HG02943 (cell line): ENCODE measurements at regions not wholly inside any gene's neighbourhood (a gene's known extent, or its start where the extent isn't known, plus 50 kb on each side); places are given as distances from the start of the nearest gene placed in this dataset.

ENCODE experiments used
- ATAC-seq: cut with Tn5 transposase; IDR thresholded peaks from one replicate; pipeline ENCODE4 v1.9.1; 2021; ENCODE audit warnings: mild to moderate bottlenecking, low read depth, moderate library complexity; ENCODE audit not compliant: unreplicated experiment

DNA sequence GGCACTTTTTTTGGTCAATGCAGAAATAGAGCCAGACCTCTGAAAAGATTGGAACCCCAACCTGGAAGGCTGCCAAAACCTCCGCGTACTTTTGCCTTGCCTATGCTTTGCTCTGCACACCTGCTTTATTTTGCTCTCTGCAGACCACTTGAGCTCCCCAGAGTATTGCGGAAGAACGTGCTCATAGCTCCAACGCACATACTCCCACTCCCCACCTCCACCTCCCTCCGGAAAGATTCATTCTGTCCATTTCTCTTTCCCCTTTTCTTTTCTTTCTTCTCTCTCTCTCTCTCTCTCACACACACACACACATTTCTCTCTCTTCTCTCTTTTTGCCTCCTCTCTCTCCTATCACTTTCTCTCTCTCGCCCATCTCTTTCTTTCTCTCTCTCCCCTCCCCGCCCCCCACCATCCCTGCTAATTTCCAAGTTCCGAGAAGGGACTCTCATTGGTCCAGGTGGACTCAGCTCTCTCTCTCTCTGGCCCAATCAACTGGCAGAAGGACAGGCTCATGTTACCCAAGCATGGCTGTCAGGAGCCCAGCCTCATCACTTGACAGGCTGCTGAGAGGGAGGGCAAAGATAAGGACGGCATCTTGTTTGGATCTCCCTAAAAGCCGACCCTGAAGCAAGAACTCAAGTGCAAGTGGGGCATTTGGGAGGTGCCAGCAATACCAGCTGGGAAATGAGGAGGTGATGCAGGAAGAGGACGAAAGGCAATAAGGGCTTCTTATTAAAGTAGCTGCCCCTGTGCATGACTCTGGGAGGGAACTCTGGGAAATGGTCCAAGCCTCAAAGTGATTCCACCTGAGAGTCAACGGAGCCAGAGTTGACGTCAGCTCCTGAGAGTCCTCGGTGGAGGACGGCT lies 246.1 kb downstream of the LY86 start:
- no peak for ATAC-seq

DNA sequence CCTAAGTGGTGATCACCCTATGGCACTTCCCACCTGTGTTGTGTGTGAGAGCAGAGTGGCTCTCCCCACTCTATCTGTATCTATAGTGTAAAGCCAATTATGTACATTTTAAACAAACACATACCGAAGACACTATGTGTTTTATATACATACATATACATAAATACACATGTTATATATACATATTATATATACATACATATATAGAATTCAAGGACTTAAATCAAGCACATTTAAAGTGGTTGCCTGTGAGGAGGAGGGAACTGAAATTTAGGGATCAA lies 246.6 kb downstream of the LY86 start:
- no peak for ATAC-seq

DNA sequence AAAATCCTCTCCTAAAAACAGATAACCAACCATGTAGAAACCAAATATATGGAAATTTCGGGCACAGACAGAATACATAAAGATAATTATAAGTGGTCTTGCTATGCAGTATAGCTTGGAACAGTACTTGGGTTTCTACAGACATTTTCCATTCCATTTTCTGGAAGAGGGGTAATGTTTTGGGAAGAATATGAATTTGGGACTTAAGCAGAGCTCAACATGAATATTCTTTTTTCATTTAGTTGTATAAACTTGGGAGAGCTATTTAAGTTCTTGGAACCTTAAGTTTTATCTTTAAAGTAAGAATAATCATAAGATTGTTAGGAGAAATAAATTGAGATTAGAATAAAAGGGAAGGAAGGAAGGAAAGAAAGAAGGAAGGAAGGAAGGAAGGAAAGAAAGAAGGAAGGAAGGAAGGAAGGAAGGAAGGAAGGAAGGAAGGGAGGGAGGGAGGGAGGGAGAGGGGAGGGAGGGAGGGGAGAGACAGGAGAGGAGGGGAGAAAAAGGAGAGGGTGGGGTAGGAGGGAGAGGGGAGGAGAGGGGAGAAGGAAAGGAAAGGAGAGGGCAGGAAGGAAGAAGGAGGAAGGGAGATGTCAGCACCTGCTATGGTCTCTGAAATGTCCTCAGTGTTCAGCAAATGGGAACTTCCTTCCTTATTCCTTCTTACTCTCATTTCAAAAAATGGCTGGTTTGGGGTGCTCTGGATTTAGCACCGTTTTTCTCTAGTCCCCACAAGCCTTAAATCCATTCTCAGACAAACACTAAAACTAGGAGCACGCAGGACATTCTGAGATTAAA lies 248.3 kb downstream of the LY86 start:
- no peak for ATAC-seq

DNA sequence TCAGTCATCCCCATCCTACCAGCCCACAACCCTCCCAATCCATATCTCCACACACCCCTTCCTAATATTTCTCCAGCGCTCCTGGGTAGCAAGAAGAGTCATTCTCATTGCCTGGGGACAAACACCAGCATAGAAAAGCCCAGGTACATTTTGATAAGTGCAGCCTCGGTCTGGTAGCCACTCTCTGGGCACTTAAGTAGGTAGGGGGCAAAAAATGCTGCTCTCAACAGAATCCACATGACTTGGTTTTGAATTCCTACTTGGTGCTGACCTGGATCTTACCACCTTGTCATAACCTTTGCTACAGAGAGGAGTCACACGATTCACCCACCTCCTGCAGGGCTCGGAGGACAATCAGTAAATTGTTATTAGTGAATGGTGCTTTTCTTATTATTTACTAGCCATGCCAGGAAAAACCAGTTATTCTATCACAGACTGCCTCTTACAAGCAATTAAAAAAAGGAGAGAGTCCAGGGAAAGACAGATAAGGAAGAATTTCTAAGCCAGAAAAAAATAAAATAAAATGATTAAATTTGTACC lies 249.1 kb downstream of the LY86 start:
- ATAC-seq, result no peak

DNA sequence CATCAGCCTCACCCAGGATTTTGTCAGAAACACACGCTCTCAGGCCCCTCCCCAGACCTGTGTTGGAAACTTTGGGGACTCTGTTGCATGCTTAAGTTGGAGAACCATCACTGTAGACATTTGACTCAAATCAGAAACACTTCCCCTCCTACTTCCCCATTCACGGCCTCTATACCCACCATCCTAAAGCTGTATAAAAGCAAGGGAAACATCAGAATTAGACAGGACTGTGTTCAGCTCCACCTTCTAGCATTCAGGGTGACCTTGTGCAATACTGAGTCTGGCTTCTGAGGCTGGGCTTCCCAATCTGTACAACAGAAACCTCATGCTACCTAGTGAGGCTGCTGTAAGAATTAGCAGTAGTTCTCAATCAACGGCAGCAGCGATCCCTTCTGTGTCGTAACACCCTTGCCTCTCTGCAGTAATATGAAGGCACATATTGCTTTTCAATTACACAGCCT lies 252.3 kb downstream of the LY86 start:
- ATAC-seq, result no peak

DNA sequence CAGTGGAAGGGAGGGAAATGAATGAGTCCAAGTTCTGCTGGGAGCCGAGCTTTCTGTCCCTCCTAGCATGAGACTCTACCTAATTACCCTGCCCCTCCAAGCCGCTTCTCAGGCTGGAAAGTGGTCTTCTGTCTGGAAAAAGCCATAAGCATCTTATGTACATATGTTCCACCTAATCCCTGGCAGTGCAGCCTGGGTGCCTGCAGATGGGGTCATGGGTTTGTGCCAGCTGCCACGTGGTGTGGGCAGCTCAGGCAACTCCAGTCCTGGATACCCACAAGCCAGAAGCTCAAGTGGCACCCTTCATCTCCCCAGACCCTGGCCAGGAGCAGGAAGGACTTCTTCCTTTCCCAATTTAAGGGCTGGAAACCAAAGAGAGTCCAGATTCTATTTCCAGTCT lies 253.1 kb downstream of the LY86 start:
- ATAC-seq, result no peak

DNA sequence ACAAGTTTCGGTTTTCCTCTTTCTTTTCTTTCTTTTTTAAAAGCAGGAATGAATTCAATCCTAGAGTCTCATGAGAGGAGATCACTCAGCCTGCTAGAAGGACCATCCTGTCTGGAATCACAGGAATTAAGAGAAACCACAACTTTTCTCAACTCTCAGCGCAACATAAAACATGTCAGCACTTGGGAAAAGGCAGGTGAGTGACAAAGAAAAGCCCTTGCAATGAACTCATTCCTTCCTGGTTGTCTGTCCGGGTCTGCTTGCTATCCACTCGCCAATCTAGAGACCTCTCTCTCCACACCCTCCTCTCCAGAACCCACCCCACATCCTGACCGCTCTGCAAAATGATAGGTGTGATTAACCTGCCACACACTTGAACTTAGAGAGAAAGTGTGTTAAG lies 253.8 kb downstream of the LY86 start:
- no peak for ATAC-seq

DNA sequence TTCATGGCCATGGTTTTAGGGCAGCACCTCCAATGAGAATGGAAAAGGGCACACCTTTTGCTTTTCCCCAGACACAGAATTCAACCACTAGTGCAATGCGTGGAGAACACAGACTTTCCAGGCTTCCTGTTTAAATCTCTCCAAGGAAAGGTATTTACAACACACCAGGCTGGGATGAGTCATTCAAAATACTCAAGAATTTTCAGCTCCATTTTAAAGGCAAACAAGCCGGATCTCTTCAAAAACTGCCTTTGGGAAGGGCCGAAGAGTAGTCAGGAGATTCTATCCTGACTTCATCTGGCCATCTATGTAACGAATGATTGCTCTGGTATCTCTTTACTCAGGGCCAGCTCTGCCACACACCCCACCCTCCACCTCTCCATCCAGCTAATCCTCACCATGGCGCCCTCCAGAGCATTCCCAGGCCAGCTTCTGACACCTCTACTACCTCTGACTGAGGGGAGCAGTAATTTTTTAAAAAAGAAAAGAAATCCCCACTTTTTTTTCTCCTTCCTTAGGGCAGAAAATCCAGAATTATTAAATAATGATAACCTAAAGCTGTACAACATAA lies 254.6 kb downstream of the LY86 start:
- ATAC-seq, result no peak

DNA sequence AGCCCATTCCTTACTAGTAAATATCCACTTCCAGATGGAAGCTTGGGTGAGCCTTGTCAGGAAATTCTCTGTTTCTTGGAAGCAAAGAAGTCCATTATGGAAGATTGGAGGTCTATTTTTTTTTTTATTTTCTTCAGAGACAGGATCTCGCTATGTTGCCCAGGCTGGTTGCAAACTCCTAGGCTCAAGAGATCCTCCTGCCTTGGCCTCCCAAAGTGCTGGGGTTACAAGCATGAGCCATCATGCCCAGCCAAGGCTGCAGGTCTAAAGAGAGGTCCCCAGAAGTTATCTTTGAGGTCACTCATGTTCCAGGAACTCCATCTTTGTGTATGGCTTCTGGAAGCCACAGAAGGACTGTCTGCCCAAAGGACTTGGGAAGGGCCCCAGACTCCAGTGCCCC lies 255.3 kb downstream of the LY86 start:
- no peak for ATAC-seq

DNA sequence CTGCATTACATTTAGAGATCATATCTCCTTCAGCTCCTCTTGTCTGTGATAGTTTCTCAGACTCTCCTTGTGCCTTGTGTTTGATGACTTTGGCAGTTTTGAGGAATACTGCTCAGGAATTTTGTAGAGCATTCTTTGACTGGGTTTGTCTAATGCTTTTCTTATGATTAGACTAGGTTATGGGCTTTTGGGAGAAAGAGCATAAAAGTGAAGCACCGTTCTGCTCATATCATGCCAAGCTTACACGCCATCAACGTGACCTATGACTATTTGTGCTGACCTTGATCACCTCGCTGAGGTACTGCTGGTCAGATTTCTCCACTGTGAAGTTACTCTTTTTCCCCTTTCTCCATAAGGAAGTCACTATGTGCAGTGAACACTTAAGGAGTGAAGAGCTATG lies 256.0 kb downstream of the LY86 start:
- no peak for ATAC-seq

DNA sequence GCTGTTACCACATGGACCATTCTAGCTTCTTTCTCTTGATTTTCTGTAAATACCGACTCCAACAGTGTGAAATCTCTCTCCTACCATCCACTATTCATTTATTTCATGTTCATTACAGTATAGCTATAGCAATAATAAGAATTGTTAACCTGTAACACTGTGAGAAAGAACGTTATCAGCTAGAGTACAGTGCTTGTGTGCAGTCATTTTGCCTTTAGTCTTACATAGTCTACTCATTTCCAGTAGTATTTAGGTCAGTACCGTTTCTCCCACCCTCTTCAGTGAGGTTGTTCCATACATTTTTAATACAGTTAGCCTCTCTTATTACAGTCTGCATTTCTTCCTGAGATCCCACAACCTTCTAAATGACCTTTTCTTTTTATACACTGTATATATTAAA lies 257.1 kb downstream of the LY86 start:
- no peak for ATAC-seq

DNA sequence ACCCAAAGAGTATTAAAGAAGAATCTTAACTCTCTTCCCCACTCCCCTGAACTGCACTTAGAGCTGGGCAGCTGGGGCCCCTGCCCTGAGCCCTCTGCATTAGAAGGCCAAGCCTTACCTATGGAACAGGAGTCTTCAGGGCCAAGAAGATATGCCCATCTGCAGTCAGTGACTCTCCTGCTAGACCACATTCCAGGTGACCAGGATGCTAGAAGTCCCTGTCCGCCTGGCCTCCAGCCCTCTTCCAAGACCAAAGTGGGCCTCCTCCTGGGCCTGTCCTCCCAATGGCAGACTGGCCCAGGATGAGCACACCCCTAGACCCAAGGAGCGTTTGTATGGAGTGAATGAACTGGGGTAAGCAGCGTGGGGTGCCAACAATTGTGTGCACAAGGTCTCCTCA lies 259.1 kb downstream of the LY86 start:
- no peak for ATAC-seq

DNA sequence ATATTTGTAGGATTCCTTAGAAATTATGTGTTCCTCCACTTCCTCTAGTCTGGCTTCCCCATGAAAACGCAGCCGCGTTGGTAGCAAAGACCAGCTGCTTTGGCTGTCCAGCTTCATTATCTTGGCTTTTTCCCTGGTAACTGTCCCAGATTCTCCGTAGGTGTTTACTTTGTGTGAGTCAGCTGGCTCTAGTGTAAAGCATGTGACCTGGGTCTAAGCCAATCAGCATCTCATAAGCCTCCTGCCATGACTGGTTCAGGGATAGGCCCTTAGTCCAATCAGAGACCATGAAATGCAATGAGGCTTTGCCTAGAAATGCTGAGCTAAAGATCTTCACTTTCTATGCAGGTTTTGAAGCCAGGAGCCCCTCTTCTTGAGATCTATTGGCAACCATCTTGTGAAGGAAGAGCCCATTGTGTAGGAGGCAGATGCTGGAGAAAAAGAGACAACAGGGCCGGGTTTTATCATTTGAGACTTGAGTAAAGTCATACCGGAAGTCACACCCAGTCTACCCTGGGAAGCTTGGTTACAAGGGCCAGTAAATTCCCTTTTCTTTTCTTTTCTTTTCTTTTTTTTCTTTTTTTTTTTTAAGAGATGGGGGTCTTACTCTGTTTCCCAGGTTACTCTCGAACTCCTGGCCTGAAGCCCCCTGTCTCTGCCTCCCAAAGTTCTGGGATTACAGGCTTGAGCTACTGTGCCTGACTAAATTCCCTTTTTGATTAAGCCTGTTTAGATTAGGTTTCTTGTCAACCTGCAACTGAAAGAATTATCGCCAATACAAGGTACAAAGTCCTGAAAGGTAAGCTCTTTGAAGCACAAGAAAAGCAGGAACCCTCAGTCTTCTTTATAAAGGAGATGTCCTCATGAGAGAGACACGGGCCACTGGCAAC lies 256.5 kb upstream of the RREB1 start:
- ATAC-seq, result no peak

DNA sequence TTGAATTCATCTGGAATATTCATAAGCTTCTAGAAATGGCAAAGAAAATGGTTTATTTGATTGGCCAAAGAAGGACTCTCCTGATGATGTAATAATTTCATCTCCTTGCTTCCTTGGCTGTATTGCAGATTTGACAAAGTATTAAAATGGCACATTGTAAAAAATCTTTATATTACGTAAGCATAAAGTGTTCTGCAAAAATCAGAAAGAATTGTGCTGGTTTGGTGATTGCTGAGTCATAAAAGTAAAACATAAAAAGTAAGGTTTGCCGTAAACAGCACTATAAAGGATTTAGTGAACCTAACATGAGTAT lies 255.9 kb upstream of the RREB1 start:
- no peak for ATAC-seq

DNA sequence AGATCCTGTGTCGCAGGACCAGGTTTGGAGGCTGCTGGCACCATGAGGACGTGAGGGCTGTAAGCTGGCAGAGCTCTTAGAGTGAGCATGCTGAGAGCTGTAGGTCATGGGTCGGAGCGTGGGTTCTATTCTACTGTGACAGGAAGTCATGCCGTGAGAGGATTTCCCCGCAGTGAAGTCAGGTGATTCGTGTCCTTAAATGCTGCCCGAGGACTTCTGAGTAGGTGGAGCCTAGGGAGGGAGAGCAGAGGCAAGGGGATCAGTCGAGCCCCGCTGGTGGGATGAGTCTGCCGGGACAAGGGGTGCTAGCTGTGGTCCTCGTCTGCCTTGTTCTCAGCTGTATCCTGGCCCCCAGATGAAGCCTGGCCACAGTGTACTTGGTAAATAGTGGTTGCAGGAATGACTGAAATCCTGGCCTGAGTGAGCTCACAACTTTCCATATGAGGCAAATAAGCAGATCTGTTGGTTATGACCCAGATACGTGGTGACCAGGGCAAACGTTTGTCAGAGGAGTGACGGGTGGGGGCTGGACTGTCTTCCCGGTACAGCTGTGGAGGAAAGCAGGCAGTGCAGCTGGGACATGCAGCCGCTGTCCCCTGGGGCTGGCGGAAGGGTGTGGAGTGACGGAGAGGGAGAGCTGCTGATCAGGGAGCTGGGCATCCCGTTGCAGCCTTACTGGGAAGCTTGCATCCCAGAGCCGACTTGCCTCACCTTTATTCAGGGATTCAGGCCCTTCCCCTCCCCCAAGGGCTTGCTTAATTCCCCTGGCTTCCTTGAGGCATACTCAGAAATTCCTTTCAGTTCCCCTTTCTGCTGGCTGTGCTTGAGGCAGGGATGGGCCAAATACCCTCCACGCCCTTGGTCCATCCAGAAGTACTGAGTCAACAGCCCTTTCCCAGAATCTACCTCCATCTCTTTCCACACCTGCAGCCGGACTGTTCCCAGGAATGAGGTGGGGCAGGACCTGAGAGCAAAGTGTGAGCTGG lies 250.9 kb upstream of the RREB1 start:
- ATAC-seq, result peak; percentile 69

DNA sequence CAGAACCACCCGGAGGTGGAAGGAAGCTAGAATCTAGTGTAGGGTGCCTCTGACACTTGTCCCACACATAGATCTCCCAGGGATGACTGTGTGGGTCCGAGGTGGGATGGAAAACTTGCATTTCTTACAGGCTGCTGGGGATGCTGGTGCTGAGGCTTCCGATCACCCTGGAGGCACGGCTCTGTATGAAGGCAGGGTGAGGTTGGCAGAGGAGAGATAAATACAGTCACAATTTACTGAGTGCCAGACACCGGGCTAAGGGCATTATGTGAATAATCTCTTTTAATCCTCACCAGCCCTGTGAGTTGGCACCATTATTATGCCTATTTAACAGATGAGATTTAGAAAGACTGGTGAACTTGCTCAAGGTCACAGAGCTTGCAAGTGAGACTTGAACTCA lies 250.2 kb upstream of the RREB1 start:
- ATAC-seq, result no peak

DNA sequence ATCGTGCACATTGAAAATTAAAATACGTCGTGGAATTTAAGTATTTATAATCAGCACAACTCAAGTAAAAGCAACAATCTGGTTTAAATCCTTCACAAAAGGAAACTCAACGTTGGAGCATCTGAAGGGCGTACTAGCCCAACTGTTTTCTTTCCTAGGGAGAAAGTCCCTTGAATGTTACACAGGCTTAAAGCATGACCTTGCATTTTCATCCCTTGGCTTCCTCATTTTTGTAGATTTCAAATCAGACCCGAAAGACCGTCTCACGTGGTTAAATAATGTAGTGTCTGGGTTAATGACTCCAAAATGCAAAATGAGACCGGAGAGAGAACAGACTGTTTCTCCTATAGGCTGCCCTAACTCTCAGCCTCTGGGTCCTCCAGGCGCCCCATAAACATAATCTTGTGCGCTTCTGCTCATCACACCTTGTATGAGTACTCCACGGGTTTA lies 249.2 kb upstream of the RREB1 start:
- no peak for ATAC-seq

DNA sequence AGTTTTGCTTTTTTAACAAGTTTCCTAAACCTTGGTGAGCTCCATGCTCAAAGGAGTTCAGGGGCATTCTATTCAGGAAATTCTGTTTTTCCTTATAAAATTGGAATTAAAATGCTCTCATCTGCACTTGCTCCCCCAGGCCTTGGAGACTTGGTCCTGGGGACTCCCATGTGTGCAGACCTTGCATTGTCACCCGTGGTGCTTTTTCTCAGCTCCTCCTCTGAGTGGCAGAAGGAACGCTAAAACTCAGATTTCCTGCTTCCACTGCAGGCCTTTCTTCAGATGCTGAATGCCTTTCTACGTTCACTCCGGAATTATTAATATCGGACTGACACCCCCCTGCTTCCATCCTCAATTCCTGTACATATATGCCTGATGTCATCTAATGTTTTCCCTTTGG lies 248.7 kb upstream of the RREB1 start:
- ATAC-seq, result no peak

DNA sequence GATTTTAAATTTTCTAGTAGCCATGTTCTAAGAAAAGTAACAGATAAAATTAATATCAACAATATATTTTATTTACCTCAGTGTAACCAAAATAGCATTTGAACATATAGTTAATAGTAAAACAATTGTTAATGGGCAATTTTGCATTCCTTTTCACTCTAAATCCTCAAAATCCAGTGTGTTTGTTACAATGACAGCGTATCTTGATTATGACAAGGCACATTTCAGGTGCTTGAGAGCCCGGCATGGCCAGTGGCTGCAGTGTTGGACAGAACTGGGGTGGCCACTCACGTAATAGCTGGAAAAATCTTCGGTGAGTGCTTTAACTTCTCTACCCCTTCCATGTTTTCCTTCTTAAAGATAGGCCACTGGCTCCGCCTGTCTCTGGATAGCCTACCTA lies 248.0 kb upstream of the RREB1 start:
- no peak for ATAC-seq
